Lung microvascular endothelial cell (primary cell): ENCODE measurements at regions not wholly inside any gene's neighbourhood (a gene's known extent, or its start where the extent isn't known, plus 50 kb on each side); places are given as distances from the start of the nearest gene placed in this dataset.
"Not testable (repeated sequence)": the region's sequence is repeated elsewhere in the genome, so short reads cannot be mapped to it uniquely, and the experiment has no call there.

ENCODE experiments used
- DNase-seq, 2 donors: peaks; one replicate each; pipeline versions ENCODE4 v3.0.0 to v3.0.0-alpha.2; 2010; ENCODE audit warnings: low read depth in 2 of 2

DNA sequence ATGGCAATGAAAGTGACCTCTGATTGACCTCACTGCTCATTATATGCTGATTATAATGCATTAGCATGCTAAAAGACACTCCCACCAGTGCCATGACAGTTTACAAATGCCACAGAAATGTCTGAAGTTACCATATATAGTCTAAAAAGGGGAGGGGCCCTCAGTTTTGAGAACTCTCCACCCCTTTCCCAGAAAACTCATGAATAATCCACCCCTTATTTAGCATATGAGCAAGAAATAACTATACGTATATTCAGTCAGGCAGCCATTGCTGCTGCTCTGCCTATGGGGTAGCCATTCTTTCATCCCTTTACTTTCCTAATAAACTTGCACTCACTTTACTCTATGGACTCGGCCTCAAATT lies 163.1 kb downstream of the ESM1 start:
- DNase-seq = no peak

DNA sequence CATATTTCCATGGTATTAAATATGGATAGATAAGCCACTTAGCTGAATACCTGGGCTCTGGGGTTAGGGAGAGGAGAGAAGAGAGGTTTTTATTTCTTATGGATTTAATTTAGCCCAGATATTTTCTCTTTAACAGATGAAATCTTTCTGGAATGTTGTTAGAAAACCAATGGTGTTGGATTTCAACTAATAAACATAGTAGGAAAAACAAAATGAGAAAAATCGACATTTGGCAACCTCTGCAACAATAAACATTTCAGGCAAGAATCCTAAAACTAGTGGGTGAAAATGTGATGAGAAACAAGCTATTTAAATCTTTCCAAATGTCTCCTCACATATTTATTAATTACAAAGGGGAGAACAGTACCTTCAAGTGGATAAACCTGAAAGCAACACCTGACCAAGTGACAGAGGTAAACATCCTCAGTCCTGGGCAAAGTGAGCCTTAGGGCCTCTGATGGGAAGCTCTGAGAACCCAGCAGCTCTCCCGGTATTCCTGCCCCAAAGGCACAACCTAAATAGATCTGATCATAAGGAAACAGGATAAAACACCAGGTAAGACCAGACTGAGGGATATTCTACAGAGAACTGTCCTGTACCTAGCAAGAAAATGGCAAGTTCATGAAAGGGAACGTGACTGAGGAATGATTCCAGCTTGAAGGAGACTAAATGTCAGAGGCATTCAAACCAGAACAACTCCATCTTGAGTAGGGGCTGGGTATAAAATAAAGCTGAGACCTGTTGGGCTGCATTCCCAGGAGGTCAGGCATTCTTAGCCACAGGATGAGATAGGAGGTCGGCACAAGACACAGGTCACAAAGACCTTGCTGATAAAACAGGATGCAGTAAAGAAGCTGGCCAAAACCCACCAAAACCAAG lies 163.7 kb downstream of the ESM1 start:
- no peak for DNase-seq

DNA sequence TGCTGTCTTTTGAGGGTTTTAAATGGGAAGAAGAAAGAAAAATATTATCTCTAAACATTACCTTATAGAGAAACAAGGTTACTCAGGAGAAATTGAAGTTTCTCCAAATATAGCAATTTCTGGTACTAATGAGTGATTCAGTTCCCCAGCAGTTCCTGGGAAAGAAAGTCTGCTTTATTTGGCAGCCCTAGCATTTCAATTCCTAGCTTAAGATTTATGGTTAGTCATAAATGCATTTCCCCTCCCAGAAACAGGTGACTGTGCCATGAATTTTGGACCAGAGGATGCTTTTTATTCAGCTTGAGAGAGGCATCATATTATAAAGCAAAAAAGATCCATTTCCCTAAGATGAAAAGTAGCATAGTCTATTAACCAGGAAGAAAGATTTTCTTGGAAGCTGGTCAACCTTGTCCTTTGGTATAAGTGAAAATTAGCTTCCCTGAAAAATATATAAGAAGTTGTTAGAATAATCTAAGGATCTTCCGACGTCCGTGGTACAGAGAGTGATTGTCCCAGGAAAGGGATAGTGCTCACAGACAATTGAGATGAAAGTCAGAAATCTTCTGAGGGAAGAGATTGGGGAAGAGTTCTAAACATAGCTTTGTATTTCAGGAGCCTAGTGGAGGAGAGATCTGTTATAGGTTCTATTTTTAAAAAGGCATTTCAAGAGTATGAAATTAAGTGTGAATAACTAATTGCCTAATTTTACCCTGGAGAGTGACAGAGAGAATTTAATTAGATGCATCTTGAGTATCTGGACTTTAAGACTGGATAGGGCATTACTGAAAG lies 164.9 kb downstream of the ESM1 start:
- peak; percentile 26 to 73 for DNase-seq

DNA sequence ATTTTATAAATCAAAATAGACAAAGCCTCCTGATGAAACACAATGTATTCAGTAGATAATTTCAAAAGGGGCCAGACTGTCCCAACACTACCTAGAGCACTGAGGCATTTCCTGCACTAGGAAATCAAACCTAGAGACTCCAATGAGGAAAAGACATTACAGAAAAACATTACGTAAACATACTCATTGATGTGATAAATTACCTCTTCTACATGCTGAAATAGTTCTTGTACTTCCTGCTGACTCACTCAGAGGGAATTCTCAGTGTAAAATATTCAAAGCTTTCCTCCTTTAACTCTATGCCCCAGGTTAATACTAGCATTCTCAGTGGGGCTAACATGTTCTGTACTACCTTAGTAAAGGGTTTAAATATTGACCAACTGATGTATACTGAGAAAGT lies 178.0 kb downstream of the ESM1 start:
- peak; percentile 66 to 91 for DNase-seq

DNA sequence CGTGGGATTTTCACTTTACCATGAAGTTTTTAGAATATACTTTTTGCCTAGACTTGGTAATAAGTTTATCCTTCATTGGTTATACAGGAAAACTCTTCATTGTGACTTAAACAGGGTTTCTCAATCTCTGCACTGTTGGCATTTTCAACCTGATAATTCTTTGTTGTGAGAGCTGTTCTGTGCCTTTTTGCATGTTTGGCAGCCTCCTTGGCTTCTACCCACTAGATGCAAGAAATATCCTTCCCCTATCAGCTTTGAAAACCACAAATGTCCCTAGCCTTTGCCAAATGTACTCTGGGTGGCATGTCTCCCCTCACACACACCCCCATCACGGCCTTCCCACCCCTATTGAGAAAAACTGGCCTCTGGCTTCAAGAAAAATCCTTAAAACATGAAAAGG lies 180.9 kb downstream of the ESM1 start:
- DNase-seq = no peak

DNA sequence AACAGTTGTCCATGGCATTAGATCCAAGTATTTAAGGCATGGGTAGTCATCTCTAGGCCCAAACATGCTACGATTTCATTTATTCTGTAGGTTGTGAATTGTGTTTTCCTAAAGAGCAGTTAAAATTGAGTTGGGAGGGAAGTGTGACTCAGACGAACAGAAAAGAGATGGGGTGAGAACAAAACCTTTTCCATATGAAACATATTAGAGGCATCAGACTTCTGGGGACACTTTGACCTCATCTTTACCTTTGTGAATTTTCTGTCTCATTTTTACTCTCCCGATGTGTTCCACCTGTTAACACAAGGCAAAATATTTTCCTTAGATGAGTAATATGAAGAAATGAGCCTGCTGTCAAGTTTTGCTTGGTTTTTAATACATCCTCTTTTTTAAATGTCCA lies 181.3 kb downstream of the ESM1 start:
- DNase-seq = peak in 1 of 2 donors; percentile 6

DNA sequence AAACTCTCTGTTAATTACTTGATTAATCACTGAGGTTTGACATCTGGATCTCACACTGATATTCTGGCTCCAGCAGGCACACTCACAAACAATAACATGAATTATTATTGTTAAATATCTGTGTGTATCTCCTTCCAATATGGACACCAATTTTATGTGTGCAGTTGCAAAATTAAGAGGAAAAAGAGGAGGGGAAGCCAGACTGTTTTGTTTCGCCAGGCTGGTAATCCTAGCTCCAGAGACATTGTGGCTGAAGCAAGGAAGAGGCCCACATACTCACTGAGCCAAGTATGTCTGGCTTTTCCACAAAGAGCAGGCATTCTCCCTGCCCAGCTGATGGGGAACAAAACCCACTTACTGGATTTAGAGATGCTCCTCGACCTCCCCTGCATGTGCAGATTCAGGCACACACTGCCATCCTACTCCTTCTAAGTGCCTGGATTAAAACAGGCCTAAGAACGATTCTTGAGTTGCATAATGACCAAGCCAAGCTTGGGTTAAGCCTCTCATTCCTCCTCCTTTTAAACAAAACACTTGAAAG lies 181.9 kb downstream of the ESM1 start:
- no peak for DNase-seq

DNA sequence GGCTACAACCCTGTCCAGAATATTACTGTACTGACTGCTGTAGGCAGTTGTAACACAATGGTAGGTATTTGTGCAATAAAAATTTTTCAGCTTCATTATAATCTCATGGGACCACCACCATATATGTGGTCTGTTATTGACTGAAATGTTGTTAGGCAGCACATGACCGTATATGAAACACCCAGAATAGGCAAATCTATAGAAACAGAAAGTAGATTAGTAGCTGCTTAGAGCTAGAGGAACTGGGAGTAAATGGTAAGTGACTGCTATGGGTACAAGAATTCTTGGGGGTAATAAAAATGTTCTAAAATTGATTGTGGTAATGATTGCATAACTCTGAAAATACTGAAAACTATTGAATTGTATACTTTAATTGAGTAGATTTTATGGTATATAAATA lies 185.7 kb downstream of the ESM1 start:
- no peak for DNase-seq

DNA sequence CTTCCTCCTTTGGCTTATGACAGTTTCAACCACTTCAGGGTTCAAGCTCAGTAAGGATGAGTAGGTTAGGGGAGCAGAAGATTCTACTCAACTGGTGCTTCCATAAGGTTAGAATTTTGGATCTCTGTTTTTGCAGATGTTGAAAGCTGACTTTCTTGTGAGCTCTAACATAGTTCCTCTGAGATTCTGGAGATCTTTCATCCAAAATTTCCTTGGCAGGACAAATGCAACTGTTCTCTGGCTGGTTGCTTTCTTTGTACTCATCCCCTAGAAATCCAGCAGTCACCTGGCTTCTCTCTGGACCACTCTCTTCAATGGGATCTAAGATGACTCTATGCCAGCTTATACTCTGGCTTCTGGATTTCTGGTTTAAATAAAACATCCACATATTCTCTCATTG lies 189.6 kb downstream of the ESM1 start:
- no peak for DNase-seq

DNA sequence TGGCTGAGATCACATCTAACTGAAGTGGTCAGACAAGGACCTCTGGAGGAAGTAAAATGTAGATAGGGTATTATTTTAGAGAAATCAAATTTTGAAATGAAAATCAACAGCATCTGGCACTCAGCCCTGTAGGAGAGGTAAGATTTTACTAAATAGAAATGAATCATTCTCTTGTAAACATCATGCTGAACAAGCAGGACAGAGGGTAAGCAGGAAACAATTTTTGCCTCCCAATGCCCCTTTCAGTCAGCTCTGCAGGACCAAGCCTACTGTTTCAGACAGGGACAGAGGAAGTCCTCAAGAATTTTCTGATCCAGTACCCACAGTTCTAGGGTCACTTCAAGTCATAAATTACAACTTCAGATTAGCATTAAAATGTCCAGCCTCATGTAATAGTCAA lies 190.1 kb downstream of the ESM1 start:
- peak in 1 of 2 donors; percentile 10 for DNase-seq

DNA sequence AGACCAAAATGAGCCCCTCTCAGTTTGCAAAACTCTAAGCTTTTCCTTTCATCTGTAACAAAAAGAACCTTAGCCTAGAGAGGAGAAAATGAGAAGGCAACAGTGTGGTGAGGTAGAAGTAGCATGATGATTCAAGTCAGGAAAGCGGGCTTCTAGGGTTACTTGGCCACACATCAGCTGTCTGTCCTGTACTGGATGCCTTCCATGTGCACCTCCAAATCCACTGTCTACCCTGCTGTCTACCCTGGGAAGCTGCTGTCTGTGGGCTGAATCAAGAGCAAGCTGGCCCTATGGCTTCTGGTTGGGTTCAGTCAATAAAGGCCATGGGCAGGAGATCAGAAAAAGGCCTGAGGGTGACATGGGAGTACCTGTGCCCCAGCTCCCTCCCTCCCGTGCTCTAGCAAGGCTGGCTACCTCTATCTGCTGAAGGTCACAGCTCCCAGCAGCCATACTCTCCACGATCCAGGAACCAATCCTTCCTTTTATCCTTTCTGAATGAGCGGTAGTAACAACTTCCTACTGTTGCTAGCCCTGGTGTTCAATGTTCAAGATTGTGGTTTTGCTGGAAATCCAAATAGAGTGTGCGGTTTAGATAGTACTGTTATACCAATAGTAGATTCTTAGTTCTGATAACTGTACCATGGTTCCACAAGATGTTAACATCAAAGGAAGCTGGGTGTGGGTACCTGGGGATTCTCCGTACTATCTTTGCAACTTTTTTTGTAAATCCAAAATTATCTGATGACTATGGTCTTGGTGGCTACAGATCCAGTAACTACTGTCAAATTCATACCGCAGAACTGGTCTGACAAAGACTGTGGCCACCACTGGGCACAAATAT lies 191.0 kb downstream of the ESM1 start:
- DNase-seq = no peak

DNA sequence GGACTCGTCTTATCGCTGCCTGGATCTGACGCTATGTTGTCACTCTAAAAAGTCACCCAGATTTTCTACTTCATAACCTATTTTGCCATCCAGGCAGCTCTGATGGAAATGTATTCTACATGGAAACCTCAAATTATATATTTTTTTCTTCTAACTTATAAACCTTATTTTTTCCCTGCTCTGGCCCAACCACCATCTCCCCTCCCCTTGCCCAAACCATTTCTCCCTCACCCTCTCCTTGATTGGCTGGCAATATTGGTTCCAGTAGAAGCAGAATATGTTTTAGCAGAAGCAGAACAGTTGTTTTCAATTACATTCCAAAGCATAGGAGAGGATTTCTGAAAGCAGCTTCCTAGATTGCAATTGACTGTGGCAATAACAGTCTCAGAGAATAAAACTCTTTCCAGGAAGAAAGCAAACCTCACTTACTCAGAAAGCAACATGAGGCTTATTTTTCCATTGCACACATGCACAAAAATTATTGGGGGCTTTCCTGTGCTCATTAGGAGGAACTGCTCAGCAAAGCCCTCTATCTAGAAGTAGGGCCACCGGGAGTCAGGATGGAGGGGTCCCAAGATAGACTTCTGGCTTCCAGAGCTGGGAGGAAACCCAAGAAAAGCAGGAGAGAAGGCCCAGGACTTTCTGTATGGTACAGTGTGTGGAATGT lies 191.8 kb downstream of the ESM1 start:
- DNase-seq = no peak

DNA sequence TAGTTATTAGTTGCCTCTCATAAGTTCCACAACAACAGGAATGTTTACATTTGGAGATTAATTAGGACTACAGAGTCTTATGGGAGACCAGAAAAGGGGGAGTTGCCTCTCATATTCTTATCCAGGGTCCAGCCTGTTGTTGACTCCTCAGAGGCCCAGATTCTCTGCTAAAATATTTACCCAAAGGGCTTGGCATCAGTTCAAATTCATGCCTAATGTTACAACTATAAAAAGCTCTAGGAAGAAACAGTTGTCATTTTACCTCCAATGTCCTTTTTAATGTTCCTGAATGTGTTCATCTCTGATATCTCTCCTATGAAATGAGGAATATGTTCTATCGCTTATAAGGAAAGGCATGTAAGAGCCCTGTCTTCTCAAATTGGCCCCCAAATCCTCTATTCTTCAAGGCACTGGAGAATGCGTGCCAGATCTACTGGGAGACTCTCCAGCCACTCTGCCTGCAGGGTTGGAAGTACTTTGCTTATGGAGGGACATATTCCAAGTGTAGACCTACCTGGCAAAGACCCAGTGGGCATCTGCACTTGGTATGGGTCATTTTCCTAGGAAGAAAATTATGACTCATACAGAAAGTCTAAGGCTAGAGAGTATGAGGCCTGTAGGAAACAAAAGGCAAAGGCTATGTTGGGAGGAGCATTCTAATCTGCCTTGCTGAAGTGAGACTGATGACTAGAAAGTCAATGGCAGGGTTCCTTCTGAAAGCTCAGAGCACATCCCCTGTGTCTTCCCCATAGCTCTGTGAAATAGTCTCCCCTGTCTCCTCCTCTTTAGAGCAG lies 192.6 kb downstream of the ESM1 start:
- peak in 1 of 2 donors; percentile 17 for DNase-seq

DNA sequence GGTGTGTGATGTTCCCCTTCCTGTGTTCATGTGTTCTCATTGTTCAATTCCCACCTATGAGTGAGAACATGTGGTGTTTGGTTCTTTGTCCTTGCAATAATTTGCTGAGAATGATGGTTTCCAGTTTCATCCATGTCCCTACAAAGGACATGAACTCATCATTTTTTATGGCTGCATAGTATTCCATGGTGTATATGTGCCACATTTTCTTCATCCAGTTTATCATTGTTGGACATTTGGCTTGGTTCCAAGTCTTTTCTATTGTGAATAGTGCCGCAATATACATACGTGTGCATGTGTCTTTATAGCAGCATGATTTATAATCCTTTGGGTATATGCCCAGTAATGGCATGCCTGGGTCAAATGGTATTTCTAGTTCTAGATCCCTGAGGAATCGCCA lies 197.5 kb downstream of the ESM1 start:
- DNase-seq = not testable (repeated sequence)

DNA sequence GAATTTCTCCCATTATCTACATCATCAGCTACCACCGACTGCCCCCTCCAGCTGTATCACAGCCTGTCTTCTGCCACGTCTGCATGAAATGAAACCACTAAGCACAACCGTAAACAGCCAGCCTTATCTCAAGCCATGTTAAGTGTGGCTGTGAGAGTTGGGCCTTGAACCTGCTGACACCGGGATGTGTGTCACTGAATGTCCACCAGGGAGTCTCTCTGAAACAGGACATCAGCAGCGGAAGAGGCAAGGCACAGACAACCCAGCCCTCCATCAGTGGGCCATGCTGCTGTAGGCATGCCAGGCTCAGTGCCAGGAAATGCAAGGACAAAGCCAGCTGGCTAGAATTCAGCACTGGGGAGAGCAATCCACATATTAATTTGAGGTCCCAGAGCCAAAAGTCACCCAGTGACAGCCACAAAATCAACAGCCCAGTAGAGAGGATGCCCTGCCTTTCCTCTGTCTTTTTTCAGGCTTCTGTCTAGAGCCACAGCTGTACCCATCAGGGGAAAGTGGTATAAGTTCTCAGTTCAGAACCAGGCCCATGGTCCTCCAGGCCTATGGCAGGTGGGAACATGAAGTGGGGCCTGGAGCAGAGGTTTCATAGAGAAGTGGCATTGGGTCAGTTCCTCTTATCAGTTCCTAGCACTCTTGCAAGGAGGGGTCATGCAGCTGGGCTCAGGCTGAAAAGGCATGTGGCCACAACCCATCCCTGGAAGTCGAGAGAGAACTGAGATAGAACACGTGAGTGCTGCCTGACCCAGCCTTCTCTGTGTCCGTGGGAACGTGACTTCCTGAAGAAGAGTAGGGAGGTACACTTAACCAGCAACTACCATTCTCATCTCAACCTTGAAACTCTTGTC lies 199.4 kb downstream of the ESM1 start:
- DNase-seq = peak; percentile 35 to 93

DNA sequence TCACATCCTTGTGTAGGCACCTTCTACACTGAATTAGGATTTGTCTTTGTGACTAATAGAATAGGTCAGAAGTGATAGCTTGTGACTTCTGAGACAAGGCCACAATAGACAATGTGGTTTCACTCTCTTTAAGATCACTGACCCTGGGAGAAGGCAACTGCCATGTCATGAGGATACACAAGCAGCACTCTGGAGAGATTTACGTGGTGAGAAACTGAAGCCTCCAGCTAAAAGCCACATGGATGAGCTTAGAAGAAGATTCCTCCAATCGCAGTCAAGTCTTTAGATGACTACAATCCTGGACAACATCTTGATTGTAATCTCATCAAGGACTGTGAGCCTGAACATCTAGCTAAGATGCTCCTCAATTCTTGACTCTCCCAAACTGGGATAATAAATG lies 206.6 kb downstream of the ESM1 start:
- no peak for DNase-seq

DNA sequence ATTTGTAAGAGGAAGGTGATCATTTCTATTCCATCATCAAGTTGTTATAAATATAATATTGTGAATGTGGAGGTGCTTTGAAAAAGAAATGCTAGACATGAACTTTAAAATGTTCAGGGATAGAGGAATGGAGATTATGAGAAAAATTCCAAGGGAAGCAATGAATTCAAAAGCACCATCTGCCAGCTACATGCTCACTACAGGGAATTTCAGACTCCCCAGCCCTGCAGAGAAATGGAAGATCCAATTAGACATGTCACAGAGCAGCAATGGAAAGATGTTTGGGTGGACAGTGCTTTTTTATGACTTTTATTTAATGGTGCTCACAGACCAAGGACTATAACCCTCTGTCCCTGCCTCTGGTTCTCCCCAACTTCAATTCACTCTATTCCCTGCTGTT lies 209.7 kb downstream of the ESM1 start:
- DNase-seq = no peak

DNA sequence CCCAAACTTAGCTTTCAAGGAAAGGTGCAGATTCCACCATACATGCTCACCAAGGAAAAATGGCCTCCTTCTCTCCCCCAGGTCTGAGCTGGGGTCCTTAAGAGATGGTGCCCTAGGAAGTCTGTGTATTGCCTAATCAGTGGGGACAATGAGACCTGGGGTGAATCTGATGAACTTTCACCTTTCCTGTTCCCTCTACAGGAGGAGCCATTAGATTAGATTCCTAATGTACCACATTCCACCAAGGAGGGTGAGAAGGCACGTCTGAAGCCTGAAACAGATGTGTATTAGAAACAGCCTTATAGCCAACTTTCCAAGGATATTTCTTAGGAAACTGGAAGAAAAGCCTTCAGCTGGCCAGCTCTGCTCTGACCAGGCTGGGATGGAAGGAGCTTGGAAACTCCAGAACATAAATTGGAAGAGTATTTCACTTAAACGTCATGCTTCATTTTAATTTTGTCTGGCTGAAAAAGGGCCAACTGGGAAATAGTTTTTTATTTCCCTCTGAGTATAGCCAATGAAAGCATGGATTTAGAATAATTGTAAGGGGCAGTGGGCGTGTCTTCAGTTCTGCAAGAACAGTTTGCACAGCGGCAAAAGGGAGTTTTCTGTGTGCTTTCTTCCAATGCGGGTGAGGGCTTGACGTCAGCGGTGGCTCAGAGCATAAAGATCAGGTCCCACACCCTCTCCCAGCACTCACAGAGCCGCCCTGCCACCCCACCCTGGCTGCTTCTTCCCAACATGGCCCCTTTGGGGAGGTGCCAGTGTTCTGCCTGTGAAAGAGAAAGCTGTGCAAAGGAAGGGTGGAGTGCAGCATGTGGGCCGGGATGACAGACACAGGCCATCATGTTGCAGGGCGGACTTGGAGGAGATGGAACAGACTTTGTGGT lies 210.9 kb downstream of the ESM1 start:
- DNase-seq = peak; percentile 43 to 44
